GM19025 (cell line): ENCODE measurements at regions not wholly inside any gene's neighbourhood (a gene's known extent, or its start where the extent isn't known, plus 50 kb on each side); places are given as distances from the start of the nearest gene placed in this dataset.
A peak's percentile ranks its signal among the peaks of the same experiment; 100 is the strongest.

Source experiments
- ATAC-seq: cut with Tn5 transposase; IDR thresholded peaks from one replicate; pipeline ENCODE4 v1.9.1; 2021; ENCODE audit warnings: mild to moderate bottlenecking, low read depth, moderate library complexity; ENCODE audit not compliant: unreplicated experiment

DNA sequence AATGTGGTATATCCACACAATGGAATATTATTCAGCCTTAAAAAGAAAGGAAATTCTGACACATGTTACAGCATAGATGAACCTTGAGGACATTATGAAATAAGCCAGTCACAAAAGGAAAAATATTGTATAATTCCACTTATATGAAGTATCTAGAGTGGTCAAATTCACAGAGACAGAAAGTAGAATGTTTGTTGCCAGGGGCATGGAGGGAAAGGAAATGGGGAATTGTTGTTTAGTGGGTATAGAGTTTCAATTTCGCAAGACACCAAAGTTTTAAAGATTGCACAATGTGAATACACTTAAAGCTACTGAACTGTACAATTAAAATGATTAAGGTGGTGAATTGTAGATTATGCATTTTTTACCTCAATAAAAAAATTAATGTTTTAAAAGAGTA, 92.9 kb downstream of the TXNL1 start:
- no peak for ATAC-seq

DNA sequence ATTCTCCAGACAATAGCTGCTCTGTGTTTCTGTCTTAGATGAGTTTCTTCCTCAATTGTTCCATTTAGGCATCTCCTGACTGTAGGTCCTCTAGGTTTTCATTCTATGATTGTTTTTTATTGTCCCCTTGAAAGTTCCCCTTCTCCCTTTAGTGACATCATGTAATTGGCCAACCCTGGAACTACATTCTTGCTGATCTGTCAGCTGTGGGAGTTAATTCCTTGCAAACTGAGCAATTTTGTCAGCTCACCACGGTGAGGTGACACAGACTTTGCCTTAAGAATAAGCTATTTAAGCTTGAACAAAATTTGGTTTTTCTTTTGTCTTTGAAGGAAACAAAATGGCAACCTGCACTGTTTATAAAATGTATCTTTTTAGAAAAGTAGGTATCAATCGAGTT, 95.9 kb downstream of the TXNL1 start:
- ATAC-seq, result no peak

DNA sequence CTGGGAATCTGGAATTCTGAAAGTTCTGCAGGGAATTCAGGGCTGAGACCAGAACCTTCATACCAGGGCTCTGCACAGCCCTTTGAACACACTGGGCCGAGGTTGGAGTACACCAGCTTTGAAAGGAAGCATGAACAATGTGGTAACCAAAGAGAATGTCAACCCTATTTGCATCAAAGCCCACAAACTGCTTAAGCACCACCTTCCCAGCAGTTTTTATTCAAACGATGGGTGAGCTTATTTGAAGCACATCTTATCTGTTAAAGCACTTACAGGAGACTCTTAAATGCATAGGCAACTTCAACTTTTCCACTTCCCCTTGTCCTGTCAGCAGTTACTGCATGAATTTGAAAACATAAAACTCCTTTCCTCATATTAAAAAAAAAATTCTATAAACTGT, 96.6 kb downstream of the TXNL1 start:
- peak; percentile 65 for ATAC-seq

DNA sequence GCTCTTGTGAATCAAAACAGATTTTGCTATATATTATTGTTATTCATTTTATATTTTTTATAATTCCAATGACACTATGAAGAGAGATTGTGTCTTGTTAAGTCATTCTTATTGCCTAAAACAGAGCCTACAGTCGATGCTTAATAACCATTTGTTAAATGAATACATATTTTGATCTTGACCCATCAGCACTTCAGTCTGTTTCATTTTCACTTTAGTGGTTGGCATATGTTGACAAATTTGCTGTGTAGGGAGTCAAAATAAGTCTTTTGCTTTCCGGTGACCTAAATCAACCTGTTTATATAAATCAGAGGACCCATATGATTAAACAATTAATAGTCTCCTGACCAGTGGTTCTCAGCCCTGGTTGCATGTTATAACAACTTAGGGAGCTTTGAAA, 97.1 kb downstream of the TXNL1 start:
- ATAC-seq, result no peak

DNA sequence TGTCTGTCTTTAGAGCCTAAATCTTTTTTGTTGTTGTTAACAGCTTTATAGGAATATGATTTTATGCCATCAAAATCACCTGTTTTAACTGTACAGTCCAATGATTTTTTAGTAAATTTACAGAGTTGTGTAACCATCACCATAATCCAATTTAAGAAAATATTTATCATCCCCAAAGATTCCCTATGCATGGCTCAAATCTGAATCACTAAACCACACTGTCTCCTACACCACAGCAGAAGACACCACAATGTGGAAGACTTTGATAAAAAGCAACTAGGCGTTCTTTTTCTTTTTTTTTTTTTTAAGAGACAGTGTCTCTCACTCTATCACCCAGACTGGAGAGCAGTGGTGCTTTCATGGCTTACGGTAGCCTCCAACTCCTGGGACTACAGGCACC, 99.6 kb downstream of the TXNL1 start:
- no peak for ATAC-seq

DNA sequence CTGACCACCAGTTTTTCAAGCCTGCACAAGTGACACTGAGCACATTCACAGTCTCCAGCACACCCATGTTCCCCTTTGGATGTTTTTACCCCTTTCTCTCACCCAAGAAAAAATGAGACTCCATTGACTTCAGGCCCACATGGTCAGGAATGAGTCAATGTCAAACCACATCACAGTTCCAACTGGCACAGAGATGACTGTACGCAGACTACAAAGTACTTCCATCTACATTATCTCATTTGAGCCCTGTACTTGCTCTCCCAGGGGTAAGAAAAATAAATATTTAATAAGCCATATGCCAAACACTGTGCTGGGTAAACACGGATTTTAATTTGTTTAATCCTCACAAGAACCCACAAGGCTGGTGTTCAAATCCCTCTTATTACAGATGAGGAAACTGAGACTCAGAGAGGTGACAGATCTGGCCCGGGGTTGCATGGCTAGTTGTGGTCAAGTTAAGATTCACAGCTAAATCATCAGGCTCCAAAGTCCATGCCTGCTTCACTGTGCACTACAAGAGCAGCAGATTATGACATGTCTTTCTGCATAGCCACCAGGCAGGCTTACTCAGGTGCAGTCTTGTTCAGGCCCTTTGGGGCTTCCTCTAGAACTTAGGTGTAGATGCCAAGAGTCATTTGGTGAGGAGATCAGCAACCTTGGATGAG, 106.1 kb downstream of the TXNL1 start:
- ATAC-seq, result peak; percentile 95

DNA sequence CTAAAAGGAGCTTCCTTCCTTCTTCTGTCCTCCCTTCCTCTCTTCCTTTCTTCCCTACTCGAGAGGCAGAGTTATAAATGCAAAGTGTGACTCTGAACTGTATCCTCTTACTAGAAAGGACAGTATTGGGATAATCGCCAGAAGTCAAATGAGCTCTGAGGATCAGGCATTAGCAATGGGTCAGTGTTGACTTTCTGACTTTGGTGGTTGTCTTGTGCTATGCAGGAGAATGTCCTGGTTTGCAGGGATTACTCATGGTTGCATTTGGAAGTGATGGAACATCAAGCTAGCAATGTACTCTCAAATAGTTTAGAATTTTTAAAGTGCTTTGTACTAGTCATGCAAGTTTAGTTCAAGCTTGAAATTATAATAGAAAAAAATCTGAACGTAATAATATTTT, 115.6 kb downstream of the TXNL1 start:
- no peak for ATAC-seq

DNA sequence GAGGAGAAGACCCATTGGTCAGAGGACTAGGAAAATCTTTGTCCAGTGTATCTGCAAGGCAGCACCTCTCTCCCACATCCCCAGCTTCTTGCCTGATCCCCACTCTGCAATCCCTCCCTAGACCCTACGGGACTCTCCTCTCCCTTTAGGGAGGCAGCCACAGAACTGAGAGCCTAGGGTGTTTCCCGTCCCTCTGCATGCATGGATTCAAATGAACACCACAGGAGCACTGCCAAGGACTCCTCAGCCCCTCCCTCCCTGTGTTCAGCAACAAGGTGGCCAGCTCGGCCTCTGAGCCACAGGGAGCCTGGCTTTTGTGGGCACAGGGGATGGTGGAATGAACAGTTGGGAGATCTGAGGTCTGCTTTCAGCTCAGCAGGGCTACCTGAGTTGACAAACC, 117.1 kb downstream of the TXNL1 start:
- ATAC-seq, result no peak

DNA sequence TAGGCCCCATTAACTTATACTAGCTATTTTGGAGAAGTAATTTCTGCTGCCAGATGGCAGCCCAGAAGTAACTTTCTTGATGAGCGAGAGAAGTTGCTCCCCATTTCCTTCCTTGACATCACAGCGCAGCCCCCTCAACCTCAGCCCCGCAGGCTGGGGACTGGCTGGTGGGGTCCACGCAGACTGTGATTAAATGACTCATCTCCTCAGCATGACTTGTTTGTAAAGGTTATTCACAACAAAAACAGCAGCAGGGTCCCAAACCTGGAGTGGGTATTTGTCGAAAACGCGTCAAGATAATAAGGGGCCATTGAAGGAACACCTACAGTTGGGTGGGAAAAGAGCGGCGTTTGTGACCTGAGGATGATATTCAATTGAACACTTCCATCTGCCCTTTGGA, 120.6 kb downstream of the TXNL1 start:
- ATAC-seq, result no peak

DNA sequence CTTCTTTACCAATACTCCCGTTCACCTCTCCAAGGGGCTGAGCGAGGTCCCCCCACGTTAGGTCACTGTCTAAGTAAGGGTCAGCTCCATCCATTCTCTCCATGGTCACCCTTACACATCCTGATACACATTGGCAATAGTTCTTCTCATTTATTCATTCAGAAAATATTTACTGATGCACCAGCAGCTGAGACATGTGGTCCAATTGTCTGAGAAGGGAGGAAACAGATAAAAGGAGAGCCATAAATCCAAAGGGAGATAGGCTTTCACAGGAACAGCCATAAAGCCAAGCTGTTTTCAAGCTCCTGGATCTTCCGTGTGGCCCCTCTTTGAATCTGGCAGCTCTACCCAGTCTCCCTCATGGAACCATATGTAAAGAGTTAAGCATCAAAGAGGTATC, 121.2 kb downstream of the TXNL1 start:
- ATAC-seq, result no peak

DNA sequence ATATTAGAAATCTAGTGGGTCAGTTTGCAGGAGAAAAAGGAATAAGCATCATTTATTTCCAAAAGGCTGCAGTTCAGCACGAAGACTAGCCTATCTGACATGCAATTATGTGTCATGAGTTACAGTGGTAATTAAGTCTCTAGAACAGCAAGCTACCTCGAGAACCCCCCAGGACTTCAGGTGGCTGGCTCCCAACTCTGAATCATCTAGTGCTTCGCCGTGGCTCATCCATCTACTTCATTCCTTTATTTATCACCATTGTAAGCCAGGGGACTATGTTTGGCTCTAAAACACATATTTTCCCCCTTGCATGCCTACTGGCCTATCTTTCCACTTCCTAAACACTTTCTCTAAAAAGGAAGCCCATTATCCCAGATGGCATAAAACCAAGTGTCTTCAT, 121.6 kb downstream of the TXNL1 start:
- ATAC-seq, result no peak

DNA sequence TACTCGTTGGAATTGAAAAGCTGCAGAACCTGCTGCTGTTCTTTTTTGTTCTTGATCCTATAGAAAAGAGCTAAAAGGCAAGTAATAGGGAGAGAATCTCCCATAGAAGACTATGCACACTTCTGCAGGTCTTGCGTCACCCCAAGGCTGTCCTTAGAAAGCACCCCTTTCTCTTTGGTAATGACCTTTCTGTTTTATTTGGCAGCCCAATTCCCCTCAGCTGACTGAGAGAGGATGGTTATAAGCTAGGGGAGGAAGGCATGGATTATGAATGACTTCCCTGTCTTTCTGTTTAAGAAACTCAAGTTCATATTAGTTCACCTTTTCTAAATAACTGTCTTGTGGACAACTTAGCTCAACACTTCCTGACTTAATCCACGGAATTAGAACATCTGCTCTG, 122.9 kb downstream of the TXNL1 start:
- ATAC-seq, result no peak

DNA sequence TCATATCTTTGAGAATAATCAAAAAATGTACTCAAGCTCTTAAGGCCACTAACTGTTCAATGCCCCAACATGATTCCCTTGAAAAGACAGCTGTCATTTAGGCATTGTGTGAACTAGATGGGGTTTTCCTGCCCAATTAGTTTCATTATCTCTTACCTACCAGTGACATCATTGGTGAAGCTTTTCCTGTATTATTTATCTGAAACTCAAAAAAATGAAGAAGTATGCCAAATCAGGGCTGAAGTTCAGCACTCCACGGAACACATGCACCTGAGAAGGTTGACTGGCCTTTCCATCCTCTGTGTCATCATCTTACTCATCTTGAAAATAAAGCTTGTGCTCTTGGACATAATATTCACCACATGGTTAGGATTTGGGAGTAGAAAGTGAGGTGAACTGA, 126.4 kb downstream of the TXNL1 start:
- ATAC-seq, result peak; percentile 74

DNA sequence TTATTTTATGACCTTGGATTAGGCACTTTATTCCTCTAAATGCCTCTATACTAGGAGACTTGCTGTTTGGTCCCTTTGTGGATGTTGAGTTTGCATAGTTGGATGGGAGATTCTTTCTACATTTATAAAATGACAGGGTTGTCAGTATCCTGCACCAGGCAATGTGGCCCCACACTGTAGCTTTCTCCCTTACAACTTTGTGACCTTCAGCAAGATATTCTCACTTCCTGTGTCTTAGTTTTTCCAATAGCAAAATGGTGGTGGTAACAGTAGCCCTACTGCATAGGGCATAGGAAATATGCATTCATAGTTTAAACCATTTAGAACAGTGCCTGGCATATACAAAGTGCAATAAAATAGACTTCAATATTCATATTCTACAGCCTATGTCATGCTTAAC, 128.3 kb downstream of the TXNL1 start:
- no peak for ATAC-seq

DNA sequence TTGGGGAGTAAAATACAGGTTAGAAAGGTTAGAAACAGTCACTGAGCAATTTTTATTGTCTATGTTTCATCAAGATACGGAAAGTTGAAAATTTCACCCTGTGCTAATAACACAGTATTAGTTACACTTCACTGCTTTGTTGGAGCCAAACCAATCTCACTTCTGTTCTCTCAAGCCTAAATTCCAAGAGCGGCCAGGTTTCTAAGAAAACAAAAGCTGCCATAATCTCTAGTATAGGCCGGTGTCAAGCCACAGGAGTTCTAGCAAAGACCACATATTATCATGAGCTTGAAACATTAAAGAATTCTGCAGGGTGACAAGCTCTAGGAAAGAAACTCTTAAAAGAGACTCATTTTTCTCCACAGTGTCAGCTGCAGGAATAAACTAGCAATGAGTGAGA, 128.7 kb downstream of the TXNL1 start:
- ATAC-seq, result no peak

DNA sequence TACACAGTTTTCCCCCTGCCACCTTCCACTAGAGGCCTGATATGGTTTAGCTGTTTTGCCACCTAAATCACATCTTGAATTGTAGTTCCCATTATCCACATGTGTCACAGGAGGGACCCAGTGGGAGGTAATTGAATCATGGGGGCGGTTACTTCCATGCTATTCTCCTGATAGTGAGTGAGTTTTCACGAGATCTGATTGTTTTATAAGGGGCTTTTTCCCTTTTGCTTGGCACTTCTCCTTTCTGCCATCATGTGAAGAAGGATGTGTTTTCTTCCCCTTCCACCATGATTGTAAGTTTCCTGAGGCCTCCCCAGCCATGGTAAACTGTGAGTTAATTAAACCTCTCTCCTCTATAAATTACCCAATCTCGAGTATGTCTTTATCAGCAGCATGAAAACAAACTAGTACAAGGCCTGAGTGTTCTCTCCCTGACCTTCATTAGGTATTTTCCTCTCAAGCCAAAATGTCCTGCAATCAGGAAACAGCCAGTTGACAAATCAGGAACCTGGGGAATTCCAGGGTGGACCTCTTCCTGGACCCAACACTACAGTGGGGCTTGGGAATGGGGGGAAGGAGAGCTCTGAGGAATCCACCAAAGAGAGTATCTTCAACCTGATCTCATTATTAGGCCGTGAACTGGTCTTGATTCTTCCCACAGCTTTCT, 129.9 kb downstream of the TXNL1 start:
- ATAC-seq, result no peak

DNA sequence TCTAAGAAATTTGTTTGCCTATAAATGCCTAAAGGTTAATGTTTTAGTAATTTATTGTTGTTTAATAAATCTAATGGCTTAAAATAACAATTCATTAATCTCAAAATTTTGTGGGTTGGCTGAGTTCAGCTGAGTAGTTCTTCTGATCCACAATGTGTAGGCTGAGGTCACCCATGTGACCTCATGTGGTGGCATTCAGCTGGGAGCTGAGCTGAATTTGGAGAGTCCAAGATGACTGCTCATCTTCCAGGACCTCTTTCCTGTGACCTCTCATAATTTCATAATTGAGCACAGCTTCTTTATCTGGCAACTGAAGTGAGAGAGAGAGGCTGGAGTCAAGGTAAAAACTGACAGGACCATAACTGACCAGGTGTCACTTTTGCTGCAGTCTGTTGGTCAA, 132.4 kb downstream of the TXNL1 start:
- no peak for ATAC-seq

DNA sequence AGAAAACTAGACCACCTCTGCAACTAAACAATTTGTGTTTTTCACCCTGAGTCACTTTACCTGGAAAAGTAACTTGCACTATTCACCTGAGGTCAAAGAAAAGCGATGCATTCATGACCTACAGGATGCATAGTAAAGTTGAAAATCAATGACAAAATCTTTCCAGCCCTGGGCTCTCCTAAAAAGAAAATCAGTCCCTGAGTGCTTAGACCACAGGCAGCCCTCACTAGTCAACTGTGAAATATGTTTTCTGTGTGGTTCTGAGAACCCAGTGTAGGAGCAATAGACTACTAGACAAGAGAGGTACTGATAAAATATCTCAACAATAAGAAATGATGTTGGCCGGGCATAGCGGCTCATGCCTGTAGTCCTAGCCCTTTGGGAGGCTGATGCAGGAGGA, 133.1 kb downstream of the TXNL1 start:
- no peak for ATAC-seq

DNA sequence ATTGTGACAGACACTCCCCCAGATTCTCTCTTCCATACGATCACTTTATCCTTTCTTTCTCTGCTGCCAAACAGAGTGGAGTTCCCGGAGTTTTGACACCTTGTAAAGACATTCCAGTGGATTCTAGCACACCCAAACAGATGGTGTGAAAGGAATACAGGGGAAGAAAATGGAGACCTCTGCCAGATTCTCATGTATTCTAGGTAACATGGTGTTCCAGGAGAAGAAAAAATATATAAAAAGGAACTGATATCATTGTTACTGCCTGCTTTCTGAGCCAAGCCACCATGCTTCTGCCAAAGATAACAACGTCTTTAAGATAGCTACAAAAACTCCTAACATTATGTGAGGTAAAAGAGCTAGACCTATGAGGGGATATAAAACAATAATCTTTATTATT, 136.5 kb downstream of the TXNL1 start:
- ATAC-seq, result no peak

DNA sequence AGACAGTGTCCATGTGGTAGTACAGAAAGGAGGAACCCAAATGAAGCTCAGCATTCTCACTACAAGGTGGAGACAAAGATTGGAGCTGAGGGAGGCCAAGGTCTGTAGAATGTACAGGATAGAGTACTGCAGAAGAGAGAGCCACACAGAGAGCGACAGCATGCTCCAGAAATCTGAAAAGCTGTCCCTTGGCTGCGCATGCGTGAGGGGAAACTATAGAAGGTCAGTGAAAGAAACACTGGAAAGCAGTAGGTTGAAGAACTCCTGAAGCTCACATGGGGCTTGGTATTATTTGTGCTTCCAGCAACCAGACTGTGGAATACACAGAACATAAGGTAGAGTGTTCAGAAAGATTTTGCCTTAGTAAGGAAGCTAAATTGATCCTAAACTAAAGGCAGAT, 142.5 kb downstream of the TXNL1 start:
- no peak for ATAC-seq

DNA sequence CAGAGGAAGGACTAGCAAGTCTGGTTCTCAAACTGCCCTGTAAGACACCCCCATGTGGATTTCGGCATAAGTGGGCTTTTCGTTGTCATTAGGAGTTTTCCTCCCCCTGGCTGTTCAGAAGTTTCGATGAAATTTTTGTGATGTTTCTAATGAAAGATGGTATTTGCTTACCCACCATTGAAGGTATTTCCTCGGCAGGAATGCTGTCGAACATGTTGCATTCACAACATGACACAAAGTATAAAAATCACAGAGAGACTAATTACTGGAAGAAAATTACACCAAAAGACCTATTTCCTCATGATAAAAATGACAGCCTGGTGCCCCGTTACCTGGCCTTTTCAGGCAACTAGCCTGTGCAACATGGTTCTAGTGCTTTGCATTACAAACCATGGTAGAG, 144.9 kb downstream of the TXNL1 start:
- ATAC-seq, result no peak

DNA sequence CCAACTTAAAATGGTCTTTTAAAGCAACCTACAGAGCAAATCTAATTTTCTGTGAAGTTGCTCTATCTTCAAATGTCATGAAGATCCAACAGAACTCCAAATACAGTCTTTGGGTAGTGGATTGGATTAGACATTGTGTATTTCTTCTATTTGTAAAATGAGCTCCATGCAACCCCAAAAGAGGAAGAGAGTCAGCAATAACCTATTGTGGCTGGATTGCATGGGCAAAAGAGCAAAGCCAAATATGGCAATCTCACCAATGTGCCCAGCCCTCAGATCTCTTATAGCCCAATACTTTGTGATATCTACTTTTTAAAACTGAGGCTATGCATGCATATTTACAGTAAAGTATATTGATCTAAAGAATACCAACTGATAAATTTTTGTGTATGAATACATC, 146.3 kb downstream of the TXNL1 start:
- ATAC-seq, result no peak

DNA sequence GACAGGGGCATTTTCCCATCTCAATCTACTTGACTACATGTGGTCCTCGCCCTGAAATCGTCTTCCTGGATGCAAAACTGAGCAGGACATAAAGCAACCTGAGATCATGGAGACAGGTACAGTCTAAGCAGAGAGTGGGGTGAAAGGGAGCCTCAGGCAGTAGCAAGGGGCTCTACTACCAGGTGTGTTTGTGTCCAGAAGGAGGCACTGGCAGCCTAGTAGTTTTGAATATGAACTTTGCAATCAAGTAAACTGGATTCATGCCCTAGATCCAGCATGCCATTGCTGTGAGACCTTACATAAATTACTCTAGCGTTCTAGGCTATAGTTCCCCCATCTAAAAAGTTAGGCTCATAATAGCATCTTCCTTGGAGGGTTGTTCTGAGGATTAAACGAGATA, 147.4 kb downstream of the TXNL1 start:
- ATAC-seq, result no peak
